GM20000 (cell line): ENCODE measurements at regions not wholly inside any gene's neighbourhood (a gene's known extent, or its start where the extent isn't known, plus 50 kb on each side); places are given as distances from the start of the nearest gene placed in this dataset.

ENCODE experiments used
- DNase-seq: peaks from one replicate; pipeline ENCODE4 v3.0.0; 2012; ENCODE audit warnings: low spot score
- TF ChIP-seq, protein P1 (sequence below): IDR thresholded peaks from 2 replicates; pipeline ENCODE4 v1.5.1; 2012; ENCODE audit warnings: mild to moderate bottlenecking, control low read depth; ENCODE audit errors: extremely low read depth, missing control alignments

- TF ChIP-seq, protein P1, sequence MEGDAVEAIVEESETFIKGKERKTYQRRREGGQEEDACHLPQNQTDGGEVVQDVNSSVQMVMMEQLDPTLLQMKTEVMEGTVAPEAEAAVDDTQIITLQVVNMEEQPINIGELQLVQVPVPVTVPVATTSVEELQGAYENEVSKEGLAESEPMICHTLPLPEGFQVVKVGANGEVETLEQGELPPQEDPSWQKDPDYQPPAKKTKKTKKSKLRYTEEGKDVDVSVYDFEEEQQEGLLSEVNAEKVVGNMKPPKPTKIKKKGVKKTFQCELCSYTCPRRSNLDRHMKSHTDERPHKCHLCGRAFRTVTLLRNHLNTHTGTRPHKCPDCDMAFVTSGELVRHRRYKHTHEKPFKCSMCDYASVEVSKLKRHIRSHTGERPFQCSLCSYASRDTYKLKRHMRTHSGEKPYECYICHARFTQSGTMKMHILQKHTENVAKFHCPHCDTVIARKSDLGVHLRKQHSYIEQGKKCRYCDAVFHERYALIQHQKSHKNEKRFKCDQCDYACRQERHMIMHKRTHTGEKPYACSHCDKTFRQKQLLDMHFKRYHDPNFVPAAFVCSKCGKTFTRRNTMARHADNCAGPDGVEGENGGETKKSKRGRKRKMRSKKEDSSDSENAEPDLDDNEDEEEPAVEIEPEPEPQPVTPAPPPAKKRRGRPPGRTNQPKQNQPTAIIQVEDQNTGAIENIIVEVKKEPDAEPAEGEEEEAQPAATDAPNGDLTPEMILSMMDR: no peak
- no peak for DNase-seq
Observed at GRCh38 chr3:182129740-182130139, 418.0 kb downstream of the SOX2 start.

DNA sequence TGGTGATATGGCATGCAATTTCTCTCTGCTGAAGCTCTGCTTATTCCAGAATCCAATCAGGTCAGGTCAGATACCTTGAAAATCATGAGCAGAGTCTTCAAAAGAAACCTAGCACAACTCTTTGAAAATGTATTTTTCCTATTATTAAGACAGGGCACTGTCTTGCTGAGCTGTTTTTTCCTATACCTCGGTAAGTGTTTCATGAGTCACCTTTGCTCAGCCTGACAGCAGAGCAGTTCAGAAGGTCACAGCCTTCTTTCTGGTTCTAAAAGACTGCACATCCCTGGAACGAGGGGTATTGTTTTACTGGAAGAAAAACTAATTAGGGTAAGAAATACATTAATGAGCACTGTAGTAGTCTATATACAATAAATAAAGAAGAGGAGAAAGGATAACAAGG is 422.0 kb downstream of the SOX2 start:
- DNase-seq: no peak
- TF ChIP-seq, protein P1: no peak

- no peak for DNase-seq
- TF ChIP-seq, protein P1: no peak
Observed at GRCh38 chr3:182135056-182135455, 423.3 kb downstream of the SOX2 start.

DNA sequence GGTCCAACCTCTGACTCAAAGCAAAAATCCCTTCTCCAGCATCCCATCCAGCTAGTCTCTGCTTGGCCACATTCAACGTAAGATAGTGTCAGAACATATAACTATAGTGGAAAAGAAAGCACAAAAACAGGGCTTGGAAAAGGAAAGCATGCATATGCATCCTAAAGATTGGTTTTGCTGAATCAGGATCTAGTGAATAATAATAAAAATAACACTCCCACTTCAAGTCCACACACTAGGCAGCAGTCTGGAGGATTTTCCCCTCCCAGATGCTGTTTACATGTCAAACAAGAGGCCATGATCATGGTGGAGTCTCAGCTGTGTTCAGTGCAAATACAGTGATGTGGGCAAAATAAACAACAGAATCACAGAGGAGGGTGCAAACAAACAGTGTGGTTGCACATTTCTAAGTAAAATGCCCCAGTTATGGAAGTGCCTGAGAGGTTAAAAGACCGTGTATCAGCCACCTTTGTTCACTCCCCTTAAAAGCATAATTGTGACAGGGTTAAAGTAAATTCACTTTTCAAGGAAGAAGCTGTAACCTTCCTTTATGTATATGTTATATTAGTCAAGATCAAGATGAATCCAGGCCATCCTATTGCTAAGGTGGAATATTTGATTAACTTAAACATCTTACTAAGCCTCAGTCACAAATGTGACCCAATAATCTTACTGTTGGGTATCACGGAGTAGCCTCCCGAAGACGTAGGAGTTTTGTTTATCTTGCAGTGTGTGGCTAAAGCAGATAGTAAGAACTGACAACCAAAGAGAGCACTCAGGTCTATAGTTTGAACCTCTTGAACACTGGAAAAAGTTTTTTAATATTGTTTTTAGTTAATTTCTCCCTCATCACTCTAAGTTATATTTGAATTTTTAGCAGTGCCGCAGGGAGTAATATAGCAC is 424.5 kb downstream of the SOX2 start:
- TF ChIP-seq, protein P1: no peak
- DNase-seq: no peak

GRCh38 chr3:182138393-182138792 is 426.7 kb downstream of the SOX2 start:
- TF ChIP-seq, protein P1: no peak
- no peak for DNase-seq

DNA sequence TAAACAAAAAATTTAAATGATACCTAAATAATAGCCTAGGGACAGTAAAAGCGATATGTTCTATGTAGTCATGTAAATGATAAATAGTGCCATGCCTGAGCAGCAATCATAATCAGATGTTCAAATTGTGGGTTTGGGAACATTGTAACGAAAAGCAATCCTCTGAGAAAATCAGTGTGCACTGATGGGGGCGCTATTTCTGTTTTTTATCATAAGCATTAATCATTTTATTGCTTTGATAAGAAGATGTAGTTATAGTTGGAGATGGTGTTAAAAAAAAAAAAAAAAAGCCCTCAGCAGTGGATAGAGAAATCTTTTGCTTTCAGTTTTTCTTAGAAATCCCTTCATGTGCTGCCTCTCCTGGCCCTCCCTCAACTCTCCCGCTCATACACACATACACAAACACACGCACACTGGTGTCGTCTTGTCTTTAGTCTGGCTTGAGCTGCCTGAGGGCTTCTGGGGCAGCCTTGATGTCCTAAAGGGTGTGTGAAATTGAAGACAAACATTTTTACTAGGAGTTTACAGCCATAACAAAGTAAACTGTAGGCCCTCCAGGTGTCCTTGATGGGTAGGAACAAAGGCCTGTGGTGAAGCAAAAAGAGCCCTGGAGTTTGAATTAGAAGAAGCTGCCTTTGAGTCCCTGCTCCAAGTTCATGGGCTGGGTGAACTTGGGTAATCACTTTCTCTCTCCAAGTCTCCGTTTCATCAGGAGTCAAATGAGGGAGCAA is 428.1 kb downstream of the SOX2 start:
- TF ChIP-seq, protein P1: no peak
- DNase-seq: no peak

GRCh38 chr3:182142928-182143327 is 431.2 kb downstream of the SOX2 start:
- no peak for DNase-seq
- TF ChIP-seq, protein P1: no peak
